ENCODE measurements at regions not wholly inside any gene's neighbourhood (a gene's known extent, or its start where the extent isn't known, plus 50 kb on each side); places are given as distances from the start of the nearest gene placed in this dataset.

DNA sequence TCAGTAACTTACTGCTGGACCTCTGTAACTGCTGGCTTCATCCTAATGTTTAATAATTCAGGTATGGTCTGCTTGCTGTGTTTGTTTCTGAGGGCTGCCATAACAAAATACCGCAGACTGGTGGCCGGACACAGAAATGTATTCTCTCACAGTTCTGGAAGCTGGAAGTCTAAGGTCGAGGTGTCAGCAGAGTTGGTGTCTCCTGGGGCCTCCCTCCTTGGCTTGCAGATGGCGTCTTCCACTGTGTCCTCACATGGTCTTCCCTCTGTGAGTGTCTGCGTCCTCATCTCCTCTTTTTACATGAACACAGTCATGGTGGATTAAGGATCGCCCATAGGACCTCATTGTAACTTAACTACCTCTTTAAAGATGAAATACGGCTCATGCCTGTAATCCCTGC, 389.7 kb upstream of the JARID2 start (continued):
- TF ChIP-seq, protein P1, sequence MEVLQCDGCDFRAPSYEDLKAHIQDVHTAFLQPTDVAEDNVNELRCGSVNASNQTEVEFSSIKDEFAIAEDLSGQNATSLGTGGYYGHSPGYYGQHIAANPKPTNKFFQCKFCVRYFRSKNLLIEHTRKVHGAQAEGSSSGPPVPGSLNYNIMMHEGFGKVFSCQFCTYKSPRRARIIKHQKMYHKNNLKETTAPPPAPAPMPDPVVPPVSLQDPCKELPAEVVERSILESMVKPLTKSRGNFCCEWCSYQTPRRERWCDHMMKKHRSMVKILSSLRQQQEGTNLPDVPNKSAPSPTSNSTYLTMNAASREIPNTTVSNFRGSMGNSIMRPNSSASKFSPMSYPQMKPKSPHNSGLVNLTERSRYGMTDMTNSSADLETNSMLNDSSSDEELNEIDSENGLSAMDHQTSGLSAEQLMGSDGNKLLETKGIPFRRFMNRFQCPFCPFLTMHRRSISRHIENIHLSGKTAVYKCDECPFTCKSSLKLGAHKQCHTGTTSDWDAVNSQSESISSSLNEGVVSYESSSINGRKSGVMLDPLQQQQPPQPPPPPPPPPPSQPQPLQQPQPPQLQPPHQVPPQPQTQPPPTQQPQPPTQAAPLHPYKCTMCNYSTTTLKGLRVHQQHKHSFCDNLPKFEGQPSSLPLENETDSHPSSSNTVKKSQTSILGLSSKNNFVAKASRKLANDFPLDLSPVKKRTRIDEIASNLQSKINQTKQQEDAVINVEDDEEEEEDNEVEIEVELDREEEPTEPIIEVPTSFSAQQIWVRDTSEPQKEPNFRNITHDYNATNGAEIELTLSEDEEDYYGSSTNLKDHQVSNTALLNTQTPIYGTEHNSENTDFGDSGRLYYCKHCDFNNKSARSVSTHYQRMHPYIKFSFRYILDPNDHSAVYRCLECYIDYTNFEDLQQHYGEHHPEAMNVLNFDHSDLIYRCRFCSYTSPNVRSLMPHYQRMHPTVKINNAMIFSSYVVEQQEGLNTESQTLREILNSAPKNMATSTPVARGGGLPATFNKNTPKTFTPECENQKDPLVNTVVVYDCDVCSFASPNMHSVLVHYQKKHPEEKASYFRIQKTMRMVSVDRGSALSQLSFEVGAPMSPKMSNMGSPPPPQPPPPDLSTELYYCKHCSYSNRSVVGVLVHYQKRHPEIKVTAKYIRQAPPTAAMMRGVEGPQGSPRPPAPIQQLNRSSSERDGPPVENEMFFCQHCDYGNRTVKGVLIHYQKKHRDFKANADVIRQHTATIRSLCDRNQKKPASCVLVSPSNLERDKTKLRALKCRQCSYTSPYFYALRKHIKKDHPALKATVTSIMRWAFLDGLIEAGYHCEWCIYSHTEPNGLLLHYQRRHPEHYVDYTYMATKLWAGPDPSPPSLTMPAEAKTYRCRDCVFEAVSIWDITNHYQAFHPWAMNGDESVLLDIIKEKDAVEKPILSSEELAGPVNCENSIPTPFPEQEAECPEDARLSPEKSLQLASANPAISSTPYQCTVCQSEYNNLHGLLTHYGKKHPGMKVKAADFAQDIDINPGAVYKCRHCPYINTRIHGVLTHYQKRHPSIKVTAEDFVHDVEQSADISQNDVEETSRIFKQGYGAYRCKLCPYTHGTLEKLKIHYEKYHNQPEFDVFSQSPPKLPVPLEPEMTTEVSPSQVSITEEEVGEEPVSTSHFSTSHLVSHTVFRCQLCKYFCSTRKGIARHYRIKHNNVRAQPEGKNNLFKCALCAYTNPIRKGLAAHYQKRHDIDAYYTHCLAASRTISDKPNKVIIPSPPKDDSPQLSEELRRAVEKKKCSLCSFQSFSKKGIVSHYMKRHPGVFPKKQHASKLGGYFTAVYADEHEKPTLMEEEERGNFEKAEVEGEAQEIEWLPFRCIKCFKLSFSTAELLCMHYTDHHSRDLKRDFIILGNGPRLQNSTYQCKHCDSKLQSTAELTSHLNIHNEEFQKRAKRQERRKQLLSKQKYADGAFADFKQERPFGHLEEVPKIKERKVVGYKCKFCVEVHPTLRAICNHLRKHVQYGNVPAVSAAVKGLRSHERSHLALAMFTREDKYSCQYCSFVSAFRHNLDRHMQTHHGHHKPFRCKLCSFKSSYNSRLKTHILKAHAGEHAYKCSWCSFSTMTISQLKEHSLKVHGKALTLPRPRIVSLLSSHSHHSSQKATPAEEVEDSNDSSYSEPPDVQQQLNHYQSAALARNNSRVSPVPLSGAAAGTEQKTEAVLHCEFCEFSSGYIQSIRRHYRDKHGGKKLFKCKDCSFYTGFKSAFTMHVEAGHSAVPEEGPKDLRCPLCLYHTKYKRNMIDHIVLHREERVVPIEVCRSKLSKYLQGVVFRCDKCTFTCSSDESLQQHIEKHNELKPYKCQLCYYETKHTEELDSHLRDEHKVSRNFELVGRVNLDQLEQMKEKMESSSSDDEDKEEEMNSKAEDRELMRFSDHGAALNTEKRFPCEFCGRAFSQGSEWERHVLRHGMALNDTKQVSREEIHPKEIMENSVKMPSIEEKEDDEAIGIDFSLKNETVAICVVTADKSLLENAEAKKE (CRISPR knock-in tag; IDR thresholded peaks at IDR 0.05): no peak
- TF ChIP-seq JUNB (IDR thresholded peaks at IDR 0.05; ENCODE audit: unreplicated experiment) (no peak), STAT1 (IDR thresholded peaks at IDR 0.05; ENCODE audit: unreplicated experiment) (no peak)

DNA sequence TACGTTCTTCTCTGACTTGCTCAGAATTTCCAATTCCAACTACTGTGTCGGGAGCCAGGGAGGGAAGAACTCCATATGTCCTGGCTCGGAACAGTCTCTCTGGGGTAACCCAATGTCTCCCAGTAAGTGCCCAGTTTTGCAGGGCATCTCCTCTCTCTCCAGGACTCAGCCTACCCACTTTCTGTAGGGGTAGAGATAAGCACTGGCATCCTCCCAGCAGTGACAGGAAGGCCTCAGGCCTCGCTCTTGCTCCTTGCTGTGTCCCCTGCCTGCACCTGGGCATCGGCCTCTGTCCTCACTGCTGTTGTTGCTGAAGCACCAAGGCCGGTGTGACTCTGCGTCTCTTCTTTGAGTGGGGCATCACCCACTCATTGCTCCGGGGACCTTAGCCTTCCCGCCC, 388.9 kb upstream of the JARID2 start:
- DNase-seq (ENCODE audit: low spot score) (no peak), ATAC-seq (no peak)
- no peak overlapping the region for H3K4me3 ChIP-seq
- H4K20me1 ChIP-seq (replicated peaks; ENCODE audit: insufficient read depth): no peaks in the 10 kb centered on the region
- 0 out of 2 replicates have a peak, but pooled peaks cover 6% of the 10 kb centered on the region for H3F3A ChIP-seq (replicated peaks; ENCODE audit: low read depth)
- H3K36me3 ChIP-seq (ENCODE audit: insufficient read depth): no peaks in the 10 kb centered on the region
- H3K27me3 ChIP-seq (ENCODE audit: insufficient read depth): no peaks in the 10 kb centered on the region
- Mint-ChIP-seq H3K4me3 (no peak overlapping the region), H3K36me3 (ENCODE audit: low read depth) (peaks cover 6% of the 10 kb centered on the region; the same call in 2 of the 3 replicates), H3K9me3 (no peaks in the 10 kb centered on the region), H3K27ac (no peak overlapping the region), H3K27me3 (ENCODE audit: insufficient read depth, low read depth, poor library complexity) (peaks cover 7% of the 10 kb centered on the region), H3K4me1 (peaks cover 30% of the 10 kb centered on the region)
- H3K4me1 ChIP-seq (ENCODE audit: insufficient read depth): peaks cover 29% of the 10 kb centered on the region
- no peak overlapping the region for H3K4me2 ChIP-seq
- no peaks in the 10 kb centered on the region for H3K79me2 ChIP-seq (replicated peaks; ENCODE audit: insufficient read depth)
- no peak overlapping the region for H3K27ac ChIP-seq (ENCODE audit: low read depth)
- H3K9me2 ChIP-seq (ENCODE audit: insufficient read depth): no peaks in the 10 kb centered on the region
- H2AFZ ChIP-seq: no peak overlapping the region
- no peak for TF ChIP-seq STAT1 (IDR thresholded peaks at IDR 0.05; ENCODE audit: unreplicated experiment)
- TF ChIP-seq NANOG (IDR thresholded peaks at IDR 0.05; ENCODE audit: borderline replicate concordance): no peak
- TF ChIP-seq, protein P1 (CRISPR knock-in tag; IDR thresholded peaks at IDR 0.05): no peak
- TF ChIP-seq, protein P2, sequence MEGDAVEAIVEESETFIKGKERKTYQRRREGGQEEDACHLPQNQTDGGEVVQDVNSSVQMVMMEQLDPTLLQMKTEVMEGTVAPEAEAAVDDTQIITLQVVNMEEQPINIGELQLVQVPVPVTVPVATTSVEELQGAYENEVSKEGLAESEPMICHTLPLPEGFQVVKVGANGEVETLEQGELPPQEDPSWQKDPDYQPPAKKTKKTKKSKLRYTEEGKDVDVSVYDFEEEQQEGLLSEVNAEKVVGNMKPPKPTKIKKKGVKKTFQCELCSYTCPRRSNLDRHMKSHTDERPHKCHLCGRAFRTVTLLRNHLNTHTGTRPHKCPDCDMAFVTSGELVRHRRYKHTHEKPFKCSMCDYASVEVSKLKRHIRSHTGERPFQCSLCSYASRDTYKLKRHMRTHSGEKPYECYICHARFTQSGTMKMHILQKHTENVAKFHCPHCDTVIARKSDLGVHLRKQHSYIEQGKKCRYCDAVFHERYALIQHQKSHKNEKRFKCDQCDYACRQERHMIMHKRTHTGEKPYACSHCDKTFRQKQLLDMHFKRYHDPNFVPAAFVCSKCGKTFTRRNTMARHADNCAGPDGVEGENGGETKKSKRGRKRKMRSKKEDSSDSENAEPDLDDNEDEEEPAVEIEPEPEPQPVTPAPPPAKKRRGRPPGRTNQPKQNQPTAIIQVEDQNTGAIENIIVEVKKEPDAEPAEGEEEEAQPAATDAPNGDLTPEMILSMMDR (conservative IDR thresholded peaks at IDR 0.05; ENCODE audit: low read depth in 2 of 2): no peak
- TF ChIP-seq ZNF331 (CRISPR knock-in tag; IDR thresholded peaks at IDR 0.05; ENCODE audit: low read depth): no peak
- no peak for TF ChIP-seq JUNB (IDR thresholded peaks at IDR 0.05; ENCODE audit: unreplicated experiment)
- TF ChIP-seq EZH2 (IDR thresholded peaks at IDR 0.05; ENCODE audit: low read depth, unreplicated experiment): no peak
- TF ChIP-seq ZNF114 (CRISPR knock-in tag; IDR thresholded peaks at IDR 0.05): no peak
